HUDEP-2 (cell line): ENCODE measurements at regions not wholly inside any gene's neighbourhood (a gene's known extent, or its start where the extent isn't known, plus 50 kb on each side); places are given as distances from the start of the nearest gene placed in this dataset.
"Not testable (repeated sequence)": the region's sequence is repeated elsewhere in the genome, so short reads cannot be mapped to it uniquely, and the experiment has no call there.

Experiments used
- DNase-seq, 76 experiments: peaks; one replicate each; lab custom pipeline; 2025; ENCODE audit not compliant: unreplicated experiment in 76 of 76; lab: John Stamatoyannopoulos, UW

GRCh38 chr18:49731860-49732311 lies 81.4 kb downstream of the ACAA2 start:
- DNase-seq: no peak

GRCh38 chr18:49731421-49731841 lies 81.9 kb downstream of the ACAA2 start:
- DNase-seq: no peak

DNA sequence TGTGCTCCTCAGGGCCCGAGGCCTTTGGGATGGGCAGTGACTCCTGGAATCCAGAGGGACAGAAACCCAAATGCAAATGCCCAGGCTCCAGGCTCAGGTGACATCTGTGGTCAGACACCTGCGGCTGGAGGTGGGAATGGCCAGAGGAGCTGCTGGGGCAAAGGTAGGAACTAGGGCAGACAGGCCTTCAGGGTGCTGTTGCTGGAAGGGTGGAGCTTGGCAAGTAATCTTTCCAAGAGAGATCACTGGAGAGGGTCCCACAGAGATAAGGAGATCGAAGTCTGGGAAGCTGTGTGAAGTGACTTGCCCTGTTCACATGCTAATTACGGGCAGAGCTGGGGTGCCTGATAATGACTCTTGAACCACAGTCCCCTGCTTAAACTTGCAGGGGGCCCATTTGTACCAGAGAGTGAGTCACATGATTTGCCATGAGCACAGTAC lies 82.4 kb downstream of the ACAA2 start:
- DNase-seq: peak in 1 of 76 experiments; percentile 5

DNA sequence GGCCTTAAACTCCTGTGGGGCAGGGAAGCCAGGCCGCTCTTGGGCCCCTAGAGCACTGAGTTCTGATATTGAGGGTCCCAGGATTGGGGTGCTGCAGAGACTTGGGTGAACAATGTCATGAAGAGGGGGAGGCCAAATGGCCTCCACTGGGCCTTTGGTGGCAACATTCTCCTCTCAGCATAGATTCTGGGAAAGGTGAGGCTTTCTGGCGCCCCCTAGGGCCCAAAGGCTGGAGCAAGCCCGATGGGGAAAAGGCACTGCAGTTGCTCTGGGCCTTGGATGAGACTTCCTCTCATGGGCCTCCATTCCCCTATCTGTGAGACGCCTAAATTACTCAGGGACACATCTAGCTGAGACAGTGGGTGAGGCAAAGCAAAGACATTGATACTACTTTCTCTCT lies 84.8 kb downstream of the ACAA2 start:
- peak in 55 of 76 experiments; percentile 1 to 69 (median 32) for DNase-seq

DNA sequence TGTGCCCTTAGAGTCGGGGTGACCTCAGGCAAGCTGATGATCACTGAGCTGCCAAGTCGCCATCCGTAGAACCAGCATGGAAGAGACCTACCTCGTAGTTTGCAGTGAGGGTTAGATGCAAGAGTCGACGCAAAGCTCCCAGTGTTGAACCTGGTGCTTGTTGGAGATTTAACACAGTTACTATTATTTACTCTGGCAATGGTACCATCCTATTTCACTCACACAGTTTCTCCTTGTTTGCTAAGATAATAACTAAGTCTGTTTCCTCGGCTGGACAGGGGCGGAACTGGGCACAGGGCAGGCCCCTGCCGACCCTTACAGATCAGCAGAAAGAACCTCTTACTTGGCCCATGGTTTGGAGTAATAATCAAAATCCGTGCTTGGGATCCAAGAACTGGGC lies 85.5 kb downstream of the ACAA2 start:
- no peak for DNase-seq

GRCh38 chr18:49726675-49726963 lies 86.7 kb downstream of the ACAA2 start:
- no peak for DNase-seq

DNA sequence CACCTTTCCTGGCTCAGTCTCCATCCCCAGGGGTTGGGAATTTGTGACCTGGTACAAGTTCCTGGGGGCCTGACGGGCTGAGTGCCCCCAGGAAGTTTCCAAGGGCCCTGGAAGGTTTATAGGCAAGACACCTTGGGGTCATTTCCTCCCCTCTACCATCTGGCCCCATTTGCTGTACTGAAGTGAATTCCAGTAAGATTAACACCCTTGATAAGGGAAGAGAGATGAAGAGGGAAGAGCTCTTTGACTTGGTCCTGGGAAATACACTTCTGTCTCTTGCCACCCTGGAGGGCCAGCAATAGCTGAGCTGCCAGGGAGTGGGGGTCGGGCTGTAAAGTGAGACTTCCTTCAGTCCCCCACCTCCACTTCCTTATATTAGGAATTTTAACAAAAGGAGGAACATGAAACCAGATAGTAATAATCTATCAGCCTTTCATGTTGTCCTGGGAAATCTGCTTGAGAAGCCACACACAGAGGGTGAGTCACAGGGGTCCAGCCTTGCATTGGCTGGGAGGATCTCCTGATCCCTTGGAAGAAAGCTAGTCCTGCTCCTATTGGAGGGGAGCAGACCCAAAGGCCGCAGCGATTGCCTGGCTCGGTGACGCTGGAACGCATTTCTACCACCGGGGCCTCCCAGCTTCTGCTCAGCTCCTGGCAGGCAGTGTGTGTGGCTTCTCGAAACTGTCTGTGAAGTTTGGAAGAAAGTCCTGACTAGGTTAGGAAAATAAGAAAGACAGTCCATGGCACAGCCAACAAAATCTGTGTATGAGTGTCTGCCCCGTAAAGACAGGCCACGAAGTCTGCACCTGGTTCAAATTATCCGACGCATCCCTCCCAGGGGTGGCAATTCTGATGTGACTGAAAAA lies 87.3 kb downstream of the ACAA2 start:
- DNase-seq: no peak

- DNase-seq: no peak
Observed at GRCh38 chr18:49723648-49724180, 89.6 kb downstream of the ACAA2 start.

DNA sequence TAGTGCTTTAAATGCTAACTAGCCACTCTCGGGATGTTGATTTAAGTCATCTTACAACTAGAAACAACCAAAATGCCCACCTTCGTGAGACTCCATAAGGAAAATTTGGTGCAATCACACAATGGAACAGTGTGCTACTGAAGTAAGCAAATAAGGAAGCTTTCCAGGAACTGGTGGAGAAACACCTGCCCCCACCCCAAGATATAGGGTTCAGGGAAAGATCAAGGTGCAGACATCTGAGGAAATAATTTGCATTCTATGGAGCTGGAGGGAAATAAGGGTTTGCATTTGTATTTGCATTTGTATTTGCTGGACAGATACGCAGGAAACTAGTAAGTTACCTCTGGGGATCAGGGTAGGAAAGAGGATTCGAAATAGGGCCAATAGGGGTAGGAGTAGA lies 90.9 kb downstream of the ACAA2 start:
- DNase-seq: no peak

DNA sequence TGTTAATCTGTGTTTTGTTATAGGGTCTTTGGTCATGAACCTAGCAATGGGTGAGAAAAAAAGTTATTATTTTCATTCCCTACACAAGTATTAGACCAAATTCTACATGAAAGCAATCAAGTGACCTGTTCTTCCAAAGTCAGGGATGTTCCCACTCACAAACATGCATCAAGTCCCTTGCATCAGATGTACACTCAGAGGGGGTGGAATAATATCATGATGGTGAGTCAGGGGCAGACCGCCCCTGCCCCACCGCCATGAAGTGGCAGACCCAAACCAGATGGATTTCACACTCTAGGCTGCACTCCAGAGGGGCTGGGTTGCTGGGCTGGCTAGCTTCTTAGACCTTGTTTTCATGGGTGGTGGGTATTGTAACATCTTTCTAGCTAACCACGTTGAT lies 91.4 kb downstream of the ACAA2 start:
- DNase-seq: no peak

- not testable (repeated sequence) for DNase-seq
Observed at GRCh38 chr18:49720944-49721343, 92.4 kb downstream of the ACAA2 start.

DNA sequence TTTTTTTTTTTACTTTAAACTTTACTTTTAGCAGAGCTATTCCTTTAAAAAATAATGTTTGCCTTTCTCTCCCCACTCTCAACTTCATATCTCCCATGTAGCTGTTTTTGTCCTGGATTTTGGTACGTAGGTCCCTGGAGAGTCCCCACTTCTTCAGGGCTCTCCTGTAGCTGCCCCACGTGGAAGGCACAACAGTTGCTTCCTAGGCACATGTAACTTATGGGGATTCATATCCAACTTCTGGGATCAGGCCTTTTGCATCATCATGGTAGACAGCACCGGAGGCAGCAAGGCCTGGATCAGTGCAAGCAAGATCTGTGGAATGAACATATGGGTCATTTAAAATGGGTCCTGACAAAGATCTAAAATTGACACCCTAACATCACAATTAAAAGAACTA lies 95.7 kb downstream of the ACAA2 start:
- DNase-seq: no peak

GRCh38 chr18:49716035-49716434 lies 97.3 kb downstream of the ACAA2 start:
- DNase-seq: no peak

DNA sequence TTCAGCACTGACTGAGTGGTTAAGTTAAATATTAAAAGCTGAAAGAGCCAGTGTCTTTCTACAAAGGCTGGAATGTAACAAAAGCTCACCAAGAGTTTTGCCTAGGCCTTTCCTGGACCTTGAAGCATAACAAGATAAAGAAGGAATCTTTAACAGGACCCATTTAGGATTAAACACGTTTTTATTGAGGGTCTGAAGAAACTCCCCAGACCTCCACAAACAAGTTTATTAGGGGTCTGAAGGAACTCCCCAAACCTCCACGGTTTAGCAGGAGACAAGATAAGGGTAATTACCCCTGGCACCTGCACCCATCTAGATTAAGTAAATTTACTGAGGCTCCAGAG lies 104.0 kb downstream of the ACAA2 start:
- DNase-seq: no peak

GRCh38 chr18:49708662-49709346 lies 104.5 kb downstream of the ACAA2 start:
- DNase-seq: no peak

GRCh38 chr18:49707599-49707998 lies 105.7 kb downstream of the ACAA2 start:
- no peak for DNase-seq

- DNase-seq: no peak
Observed at GRCh38 chr18:49704334-49704733, 109.0 kb downstream of the ACAA2 start.

DNA sequence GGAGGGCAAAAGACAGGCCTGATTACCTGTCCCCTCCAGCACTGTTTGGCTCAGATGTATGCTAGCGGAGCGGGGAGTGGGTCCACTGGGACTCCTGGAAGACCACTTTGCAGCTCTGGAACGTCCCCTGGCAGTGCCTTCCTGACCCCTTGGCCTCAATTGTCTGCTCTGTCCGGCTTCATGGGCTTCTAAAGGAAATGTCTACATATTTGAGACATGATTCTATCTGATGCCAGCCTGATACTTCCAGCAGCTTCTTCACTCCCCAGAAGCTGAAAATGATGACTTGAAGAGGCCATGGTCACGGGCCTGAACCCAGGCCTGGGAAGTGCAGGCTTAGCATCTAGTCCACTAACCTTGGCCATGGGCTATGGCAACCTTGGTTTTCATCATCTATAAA lies 112.1 kb downstream of the ACAA2 start:
- DNase-seq: no peak

- no peak for DNase-seq
Observed at GRCh38 chr18:49699303-49699702, 114.0 kb downstream of the ACAA2 start.

DNA sequence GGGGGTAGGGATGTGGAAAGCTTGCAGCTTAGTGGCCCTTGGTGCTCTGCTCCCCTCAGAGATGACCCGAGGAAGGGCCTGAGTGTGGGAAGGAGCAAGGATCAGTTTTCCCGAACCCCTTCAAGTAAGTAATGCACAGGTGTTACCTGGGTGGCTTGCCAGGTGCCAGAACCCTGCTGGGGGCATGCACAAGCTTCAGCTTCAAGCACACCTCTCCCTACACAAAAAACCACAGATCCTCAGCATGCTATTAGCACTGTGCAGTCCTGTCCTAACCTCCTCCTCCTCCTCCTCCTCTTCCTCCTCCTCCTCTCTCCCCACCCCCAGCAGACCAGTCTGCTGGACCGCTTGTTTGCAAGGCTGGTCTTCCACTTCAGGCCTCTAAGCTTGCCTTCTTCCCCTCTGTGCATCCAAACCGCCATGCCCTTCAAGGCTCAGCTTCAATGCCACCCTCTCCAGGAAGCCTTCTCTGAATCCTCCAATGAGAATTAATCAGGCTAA lies 114.8 kb downstream of the ACAA2 start:
- DNase-seq: no peak

DNA sequence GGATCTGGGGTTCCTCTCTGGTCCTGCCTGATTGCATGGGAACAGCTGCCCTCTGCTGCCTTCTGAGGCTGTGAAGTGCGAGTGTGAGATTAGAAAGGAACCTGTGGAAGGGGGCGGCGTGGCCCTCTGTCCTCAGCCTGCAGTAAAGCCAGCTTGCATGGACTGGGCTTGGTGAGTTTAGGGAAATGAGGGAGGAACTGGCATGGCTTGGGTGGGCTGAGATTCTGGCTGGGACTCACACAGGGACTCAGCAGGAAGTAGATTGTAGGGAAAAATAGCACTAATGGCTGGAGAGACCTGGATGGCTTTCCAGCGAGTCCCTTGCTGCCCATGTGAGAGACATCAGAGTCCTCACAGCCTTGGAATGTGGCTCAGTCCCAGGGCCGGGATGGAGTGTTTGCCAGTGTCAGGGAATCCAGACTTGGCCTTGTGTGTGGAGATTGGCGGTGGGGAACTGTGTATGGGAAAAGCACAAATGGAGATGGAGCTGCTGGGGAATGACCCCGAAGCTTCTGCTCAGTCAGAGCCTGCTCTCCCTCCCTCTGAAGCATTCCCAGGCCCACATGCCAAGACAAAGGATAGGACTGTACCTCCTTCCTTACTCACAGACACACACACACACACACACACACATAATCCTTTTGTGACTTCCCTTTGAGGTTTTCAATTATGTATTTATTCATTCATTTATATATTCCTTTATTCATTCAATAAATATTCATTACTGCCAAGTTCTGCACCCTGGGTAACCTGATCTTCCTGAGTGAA lies 115.4 kb downstream of the ACAA2 start:
- no peak for DNase-seq
